ENCODE measurements at regions not wholly inside any gene's neighbourhood (a gene's known extent, or its start where the extent isn't known, plus 50 kb on each side); places are given as distances from the start of the nearest gene placed in this dataset.

GRCh38 chr14:71264260-71264659 is 357.0 kb downstream of the PCNX1 start:
- no peak overlapping the region for H2AK9ac ChIP-seq (replicated peaks; ENCODE audit: low read depth, low read length, poor library complexity)
- H2AFZ ChIP-seq (replicated peaks; ENCODE audit: low read length, poor library complexity): no peak overlapping the region
- H2BK15ac ChIP-seq (ENCODE audit: low read depth, low read length): no peak overlapping the region
- dilution Hi-C loops (cut with HindIII; ENCODE audit: low sequenced_read_pairs, unreplicated experiment) (no loop called here), intact Hi-C loops (cut with micrococcal nuclease) (no loop called here), in situ Hi-C loops (cut with MboI; ENCODE audit: low sequenced_read_pairs) (no loop called here)
- no peak overlapping the region for H2BK20ac ChIP-seq (ENCODE audit: low read depth, low read length)
- H4K91ac ChIP-seq (ENCODE audit: insufficient read depth, low read depth, low read length): no peak overlapping the region
- H3K36me3 ChIP-seq (ENCODE audit: control insufficient read depth, insufficient read depth, low read length): no peaks in the 10 kb centered on the region
- H2AK5ac ChIP-seq (ENCODE audit: low read depth, low read length): no peak overlapping the region
- H3K56ac ChIP-seq (ENCODE audit: extremely low read depth, insufficient read depth, low read length): no peak overlapping the region
- BruUV-seq (replicated peaks): no TSS peak
- H3K9me3 ChIP-seq (ENCODE audit: control insufficient read depth, insufficient read depth, low read length): peaks cover 8% of the 10 kb centered on the region
- whole genome bisulfite sequencing, 2 experiments (ENCODE audit: extremely low coverage in 2 of 2, insufficient read length in 1 of 2): 90% methylated on average over 2 of the region's 2 CpGs; no CpG with 5 or more reads in 1 of the 2 experiments
- H3K18ac ChIP-seq (ENCODE audit: low read depth, low read length): no peak overlapping the region
- H3K4me2 ChIP-seq (ENCODE audit: low read depth, low read length): no peak overlapping the region
- H3K23ac ChIP-seq (ENCODE audit: low read depth, low read length): no peak overlapping the region
- TF ChIP-seq SMC3 (IDR thresholded peaks at IDR 0.05; ENCODE audit: low read depth, low read length): no peak
- TF ChIP-seq RAD21 (IDR thresholded peaks at IDR 0.05; ENCODE audit: low read length): no peak
- no peak for TF ChIP-seq MAZ (IDR thresholded peaks at IDR 0.05; ENCODE audit: borderline replicate concordance, low read depth, low read length)
- TF ChIP-seq CTCF (conservative IDR thresholded peaks at IDR 0.05; ENCODE audit: low read depth, low read length): no peak
- TF ChIP-seq USF2 (IDR thresholded peaks at IDR 0.05; ENCODE audit: low read depth, low read length): no peak
- no peak for TF ChIP-seq NFE2L2 (IDR thresholded peaks at IDR 0.05; ENCODE audit: low read depth, low read length)
- no peak for TF ChIP-seq MAFK (IDR thresholded peaks at IDR 0.05; ENCODE audit: low read depth, low read length)
- no peak for TF ChIP-seq CHD1 (IDR thresholded peaks at IDR 0.05; ENCODE audit: low read depth, low read length)
- ChIA-PET POLR2A (ENCODE audit: unreplicated experiment) (no interaction called here), CTCF (interaction anchor here (0.5 kb wide), 1 partner anchor 51 kb away, joined by 5 read pairs; no protein-coding TSS in a partner anchor)
- H4K20me1 ChIP-seq (ENCODE audit: insufficient read depth, low read length): no peaks in the 10 kb centered on the region
- no peak overlapping the region for H3K9ac ChIP-seq (ENCODE audit: low read depth, low read length)
- H4K5ac ChIP-seq (ENCODE audit: low read depth, low read length): no peak overlapping the region
- no peak overlapping the region for H3K4ac ChIP-seq (ENCODE audit: low read depth, low read length)
- no peak for ATAC-seq (ENCODE audit: low read depth)
- no peaks in the 10 kb centered on the region for H3K79me1 ChIP-seq (ENCODE audit: low read depth in 1 of 2, low read length in 2 of 2)
- no peak overlapping the region for H3K14ac ChIP-seq (replicated peaks; ENCODE audit: low read depth, low read length)
- peaks cover 3% of the 10 kb centered on the region; the same call in 1 of the 2 replicates for H3K4me1 ChIP-seq (ENCODE audit: control insufficient read depth, insufficient read depth, low read length)
- no peak overlapping the region for H3K27ac ChIP-seq (ENCODE audit: insufficient read depth, low read length)
- no peaks in the 10 kb centered on the region for H3K27me3 ChIP-seq (ENCODE audit: control insufficient read depth, insufficient read depth, low read length)
- no peak overlapping the region for H4K8ac ChIP-seq (ENCODE audit: low read depth in 2 of 2, low read length in 2 of 2)
- H2BK120ac ChIP-seq (ENCODE audit: low read depth, low read length): no peak overlapping the region
- H3K4me3 ChIP-seq (ENCODE audit: insufficient read depth, low read depth, low read length): no peak overlapping the region
- H3K9me1 ChIP-seq (ENCODE audit: insufficient read depth, low read length): no peaks in the 10 kb centered on the region
- no peak overlapping the region for H2BK5ac ChIP-seq (ENCODE audit: low read depth, low read length, poor library complexity, severe bottlenecking)
- no peak for DNase-seq
